IPS DF 4.7 (cell line): ENCODE measurements at regions not wholly inside any gene's neighbourhood (a gene's known extent, or its start where the extent isn't known, plus 50 kb on each side); places are given as distances from the start of the nearest gene placed in this dataset.

Experiments
- DNase-seq: peaks from one replicate; pipeline ENCODE4 v3.0.0-alpha.2; 2013; ENCODE audit warnings: low spot score; ENCODE audit errors: extremely low read depth

GRCh38 chrY:21169821-21170220 is 341.3 kb upstream of the RBMY1B start:
- no peak for DNase-seq

- DNase-seq = no peak
Observed at GRCh38 chrY:21174697-21175463, 336.3 kb upstream of the RBMY1B start.

GRCh38 chrY:21175505-21175904 is 335.6 kb upstream of the RBMY1B start:
- DNase-seq = no peak

GRCh38 chrY:21177306-21177800 is 333.8 kb upstream of the RBMY1B start:
- DNase-seq = no peak

GRCh38 chrY:21178281-21178680 is 332.9 kb upstream of the RBMY1B start:
- no peak for DNase-seq

GRCh38 chrY:21180921-21181320 is 330.2 kb upstream of the RBMY1B start:
- DNase-seq = no peak

- no peak for DNase-seq
Observed at GRCh38 chrY:21184271-21184670, 326.9 kb upstream of the RBMY1B start.

GRCh38 chrY:21185419-21186105 is 325.6 kb upstream of the RBMY1B start:
- no peak for DNase-seq

GRCh38 chrY:21192694-21193093 is 318.4 kb upstream of the RBMY1B start:
- DNase-seq = no peak

- DNase-seq = no peak
Observed at GRCh38 chrY:21200246-21200645, 310.9 kb upstream of the RBMY1B start.

- DNase-seq = no peak
Observed at GRCh38 chrY:21227849-21228248, 283.3 kb upstream of the RBMY1B start.

GRCh38 chrY:21240221-21240620 is 270.9 kb upstream of the RBMY1B start:
- DNase-seq = no peak

GRCh38 chrY:21240662-21241310 is 270.4 kb upstream of the RBMY1B start:
- no peak for DNase-seq

GRCh38 chrY:21242793-21243192 is 268.3 kb upstream of the RBMY1B start:
- no peak for DNase-seq

- no peak for DNase-seq
Observed at GRCh38 chrY:21246780-21247179, 264.4 kb upstream of the RBMY1B start.

GRCh38 chrY:21248591-21248990 is 262.5 kb upstream of the RBMY1B start:
- no peak for DNase-seq

- DNase-seq = no peak
Observed at GRCh38 chrY:21253455-21254248, 257.5 kb upstream of the RBMY1B start.

GRCh38 chrY:21254476-21254875 is 256.7 kb upstream of the RBMY1B start:
- DNase-seq = no peak

GRCh38 chrY:21256820-21257219 is 254.3 kb upstream of the RBMY1B start:
- no peak for DNase-seq

- DNase-seq = no peak
Observed at GRCh38 chrY:21259707-21260106, 251.4 kb upstream of the RBMY1B start.

- DNase-seq = no peak
Observed at GRCh38 chrY:21260325-21260724, 250.8 kb upstream of the RBMY1B start.
